COLO668 (cell line): ENCODE measurements at regions not wholly inside any gene's neighbourhood (a gene's known extent, or its start where the extent isn't known, plus 50 kb on each side); places are given as distances from the start of the nearest gene placed in this dataset.
A peak's percentile ranks its signal among the peaks of the same experiment; 100 is the strongest.

Experiments
- DNase-seq: peaks from one replicate; lab custom pipeline; 2025; ENCODE audit not compliant: unreplicated experiment; lab: John Stamatoyannopoulos, UW

DNA sequence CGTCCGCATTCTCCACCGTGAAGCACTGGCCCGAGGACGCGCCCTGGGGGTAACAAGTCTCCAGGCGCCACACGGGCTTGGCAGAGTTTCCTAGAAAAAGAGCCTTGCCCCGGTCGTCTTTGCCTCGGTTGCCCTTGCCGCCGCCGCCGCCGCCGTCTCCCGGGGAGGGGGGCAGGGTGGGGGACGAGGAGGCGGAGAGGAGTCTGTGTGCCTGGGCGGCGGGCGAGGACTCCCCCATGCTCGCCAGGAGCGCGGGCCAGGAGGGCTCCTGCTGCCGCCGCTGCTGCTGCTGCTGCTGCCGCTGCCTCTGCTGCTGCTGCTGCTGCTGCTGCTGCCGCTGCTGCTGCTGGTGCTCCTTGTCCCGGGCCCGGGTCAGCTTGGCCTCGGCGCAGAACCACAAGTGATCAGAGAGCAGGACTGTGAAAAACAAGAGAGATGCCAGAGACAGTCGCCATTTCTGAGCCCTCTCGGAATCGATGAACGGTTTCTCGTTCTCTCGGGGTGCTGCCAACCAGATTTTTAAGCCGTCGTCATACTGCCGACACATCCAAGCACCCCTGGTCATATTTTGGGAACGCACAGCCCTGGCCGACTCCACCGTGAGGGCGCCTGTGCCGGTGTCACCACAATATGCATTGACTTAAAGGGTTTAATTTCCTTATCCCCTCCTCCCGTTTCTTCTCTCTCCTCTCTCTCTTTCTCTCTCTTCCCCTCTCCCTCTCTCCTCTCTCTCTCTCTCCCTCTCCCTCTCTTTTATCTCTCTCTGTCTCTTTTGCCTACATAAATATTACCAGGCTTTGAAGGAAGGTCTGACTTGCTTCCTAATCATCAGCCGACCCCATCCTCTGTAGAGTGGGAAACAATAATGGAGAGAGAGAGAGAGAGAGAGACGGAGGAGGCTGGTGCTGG lies 349.1 kb downstream of the LIG4 start:
- peak; percentile 93 for DNase-seq

GRCh38 chr13:107865643-107866031 lies 349.7 kb downstream of the LIG4 start:
- no peak for DNase-seq

GRCh38 chr13:107865318-107865575 lies 350.1 kb downstream of the LIG4 start:
- no peak for DNase-seq

GRCh38 chr13:107864543-107865317 lies 350.6 kb downstream of the LIG4 start:
- peak; percentile 28 for DNase-seq

DNA sequence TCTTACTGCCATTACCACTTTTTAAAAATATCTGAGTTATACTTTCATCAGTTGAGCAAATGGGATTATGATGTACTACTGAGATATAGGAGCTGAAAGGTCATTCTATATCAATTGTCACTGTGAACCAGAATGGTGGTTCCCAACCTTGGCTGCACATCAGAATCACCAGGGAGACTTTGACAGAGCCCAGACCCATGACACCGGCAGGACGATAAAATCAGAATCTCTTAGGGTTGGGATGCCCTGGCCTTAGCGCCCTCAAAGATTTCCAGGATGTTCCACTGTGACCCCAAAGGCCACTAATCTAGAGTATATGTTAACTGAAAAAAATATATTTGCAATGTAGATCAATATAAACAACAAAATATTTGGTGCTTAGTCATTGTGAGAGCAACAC lies 355.1 kb downstream of the LIG4 start:
- no peak for DNase-seq

- no peak for DNase-seq
Measured at GRCh38 chr13:107854880-107855279, 360.5 kb downstream of the LIG4 start.

- DNase-seq = no peak
Measured at GRCh38 chr13:107852072-107852471, 363.3 kb downstream of the LIG4 start.

- DNase-seq = no peak
Measured at GRCh38 chr13:107851670-107852069, 363.7 kb downstream of the LIG4 start.

DNA sequence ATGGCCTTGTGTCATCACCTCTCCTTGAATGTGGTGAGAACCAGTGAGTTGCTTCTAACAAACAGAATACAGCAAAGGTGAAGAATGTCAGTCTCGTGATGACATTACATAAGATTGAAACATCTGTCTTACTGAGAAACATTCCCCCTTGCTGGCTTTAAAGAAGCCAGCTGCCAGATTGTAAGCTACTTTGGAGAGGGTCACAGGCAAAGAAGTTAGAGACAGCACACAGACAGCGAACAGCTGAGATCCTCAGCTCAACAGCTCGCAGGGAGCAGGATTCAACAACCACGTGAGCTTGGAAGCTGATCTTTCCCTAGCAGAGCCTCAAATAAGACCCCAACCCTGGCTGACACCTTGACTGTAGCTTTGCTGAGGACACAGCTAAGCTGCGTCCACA lies 367.9 kb downstream of the LIG4 start:
- no peak for DNase-seq

- no peak for DNase-seq
Measured at GRCh38 chr13:107846642-107847041, 368.7 kb downstream of the LIG4 start.

DNA sequence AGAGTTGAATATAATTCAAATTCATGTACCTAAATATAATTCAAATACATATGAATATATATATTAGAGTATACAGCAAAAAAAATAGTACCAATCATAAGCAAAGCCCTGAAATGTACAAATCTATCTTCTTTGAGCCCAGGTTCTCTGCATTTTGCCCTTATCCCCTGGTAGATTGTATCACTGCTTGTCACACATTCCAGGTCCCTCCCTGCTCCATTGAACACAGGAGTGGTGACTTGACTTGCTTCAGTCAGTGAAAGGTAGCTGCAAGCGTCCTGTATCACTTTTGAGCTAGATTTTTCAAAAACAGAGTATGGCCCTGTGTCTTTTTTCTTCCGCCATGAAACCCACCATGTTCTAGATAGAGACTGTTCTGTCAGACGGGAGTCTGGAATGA lies 369.4 kb downstream of the LIG4 start:
- no peak for DNase-seq

- DNase-seq = no peak
Measured at GRCh38 chr13:107843681-107844080, 371.7 kb downstream of the LIG4 start.

DNA sequence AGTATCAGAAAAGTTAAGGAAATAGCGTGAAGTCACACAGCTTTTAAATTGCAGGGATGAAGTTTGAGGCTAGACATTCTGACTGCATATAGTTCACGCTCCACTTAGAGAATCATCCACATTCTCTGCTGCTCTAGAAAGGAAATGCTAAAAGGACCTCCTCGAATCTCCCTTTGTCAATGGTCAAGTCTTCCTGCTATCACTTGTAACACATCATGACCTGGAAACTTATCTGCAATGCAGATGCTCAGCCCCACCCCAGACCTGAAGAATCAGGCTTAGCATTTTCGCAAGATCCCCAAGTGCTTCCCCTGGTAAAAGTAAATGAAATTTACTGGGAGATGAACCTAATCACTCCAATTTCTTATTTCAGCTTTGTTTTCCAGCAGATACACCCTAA lies 372.1 kb downstream of the LIG4 start:
- DNase-seq = no peak

DNA sequence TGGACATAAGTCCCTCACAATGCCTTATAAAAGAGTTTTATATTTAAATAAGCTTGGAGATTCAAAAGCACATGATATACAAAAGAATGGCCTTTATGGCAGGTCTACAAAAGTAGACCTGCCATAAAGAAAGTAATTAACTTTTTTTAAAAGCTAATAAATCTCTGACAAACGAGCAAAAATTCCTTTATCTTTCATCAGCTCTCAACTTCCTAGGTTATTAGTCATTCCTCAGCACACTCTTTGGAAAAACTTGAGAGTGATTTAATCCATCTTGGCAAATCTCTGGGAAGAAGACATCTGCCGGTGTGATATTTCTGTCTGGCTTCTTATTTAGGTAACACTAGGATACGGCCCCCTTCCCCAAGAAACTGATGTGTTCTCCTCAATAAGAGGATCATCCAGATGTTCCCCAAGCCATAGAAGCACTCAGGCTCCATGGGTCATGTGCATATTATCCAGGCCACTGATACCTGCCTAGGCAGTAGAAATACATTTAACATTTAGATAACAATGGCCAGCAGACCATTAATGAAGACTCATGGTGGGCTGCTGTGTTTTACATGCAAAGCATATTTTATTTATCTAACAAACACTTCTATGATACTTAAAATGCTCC lies 372.7 kb downstream of the LIG4 start:
- DNase-seq = no peak

- DNase-seq = peak; percentile 46
Measured at GRCh38 chr13:107838588-107839161, 376.7 kb downstream of the LIG4 start.

DNA sequence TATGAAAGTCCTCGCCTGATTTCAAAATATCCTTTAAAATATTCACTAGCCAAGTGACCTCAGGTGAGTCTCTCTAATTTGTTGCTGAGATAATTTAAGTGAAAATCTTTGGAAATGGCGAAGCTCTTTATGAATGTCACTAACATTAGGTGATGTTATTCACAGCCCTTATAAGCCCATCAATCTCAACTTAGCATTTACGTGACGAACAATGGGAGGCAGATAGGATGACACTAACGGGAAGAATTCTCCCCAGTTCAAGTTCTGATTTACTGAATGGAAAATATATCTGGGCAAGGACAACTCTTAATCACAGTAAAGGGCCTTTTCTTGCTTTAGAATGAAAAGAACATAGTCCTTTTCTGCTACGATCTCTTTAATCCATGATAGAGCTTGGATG lies 378.7 kb downstream of the LIG4 start:
- DNase-seq = no peak

DNA sequence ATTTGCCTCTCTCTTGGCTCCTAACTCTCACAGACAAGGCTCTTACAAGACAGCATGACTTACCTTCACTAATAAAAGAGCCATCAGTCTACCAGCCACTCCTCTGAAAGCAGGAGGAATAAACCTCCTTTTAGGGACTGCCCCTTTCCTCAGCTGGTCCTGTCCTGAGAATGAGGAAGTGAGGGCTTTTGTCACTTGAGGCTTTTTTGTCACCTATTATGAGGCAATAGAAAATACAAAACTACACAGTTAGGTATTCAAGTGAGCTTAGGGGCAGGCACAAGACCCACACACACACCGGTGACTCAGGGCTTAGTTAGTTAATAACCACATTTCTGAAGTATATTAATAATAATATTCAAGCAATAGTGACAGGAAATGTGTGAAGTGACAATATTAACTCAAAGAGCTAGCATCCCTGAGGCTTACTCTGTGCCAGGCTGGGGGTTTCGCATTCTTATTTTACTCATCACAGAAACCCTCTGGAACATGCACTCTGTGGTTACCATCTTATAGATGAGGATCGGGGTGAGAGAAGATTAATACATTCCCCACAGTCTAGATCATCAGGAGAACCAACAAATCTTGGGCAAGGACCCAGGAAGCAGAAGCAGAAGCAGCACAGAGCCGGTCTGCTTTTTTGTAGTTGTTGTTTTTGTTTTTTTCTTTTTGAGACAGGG lies 379.9 kb downstream of the LIG4 start:
- DNase-seq = no peak

DNA sequence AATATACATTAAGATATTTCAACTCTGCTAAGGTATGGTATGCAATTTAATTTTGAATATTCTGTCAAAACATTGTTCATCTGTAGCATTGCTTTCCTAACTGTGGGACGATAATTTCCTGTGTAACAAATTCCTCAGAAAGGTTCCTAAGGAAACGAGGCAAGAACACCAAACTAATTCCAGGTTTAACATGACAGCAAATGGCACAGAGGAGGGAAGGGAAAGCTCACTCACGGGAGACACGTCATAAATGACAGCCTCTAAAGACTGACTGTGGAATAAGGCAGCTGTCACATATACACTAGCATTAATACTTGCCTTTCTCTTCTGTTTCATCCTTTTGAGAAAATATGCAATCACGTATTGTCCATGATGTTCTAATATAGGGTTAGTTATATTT lies 380.6 kb downstream of the LIG4 start:
- DNase-seq = no peak

- no peak for DNase-seq
Measured at GRCh38 chr13:107834281-107834680, 381.1 kb downstream of the LIG4 start.

GRCh38 chr13:107832500-107833100 lies 382.7 kb downstream of the LIG4 start:
- DNase-seq = no peak

- DNase-seq = no peak
Measured at GRCh38 chr13:107830804-107831203, 384.5 kb downstream of the LIG4 start.
